GM12872 (cell line): ENCODE measurements at regions not wholly inside any gene's neighbourhood (a gene's known extent, or its start where the extent isn't known, plus 50 kb on each side); places are given as distances from the start of the nearest gene placed in this dataset.

Experiments
- CTCF ChIP-seq: IDR thresholded peaks from 3 replicates; pipeline ENCODE4 v1.5.1; 2011; ENCODE audit warnings: low read depth, mild to moderate bottlenecking, low read length, moderate library complexity; ENCODE audit not compliant: insufficient read depth

GRCh38 chr4:95701500-95702170 is 138.3 kb upstream of the PDHA2 start:
- no peak for TF ChIP-seq CTCF

DNA sequence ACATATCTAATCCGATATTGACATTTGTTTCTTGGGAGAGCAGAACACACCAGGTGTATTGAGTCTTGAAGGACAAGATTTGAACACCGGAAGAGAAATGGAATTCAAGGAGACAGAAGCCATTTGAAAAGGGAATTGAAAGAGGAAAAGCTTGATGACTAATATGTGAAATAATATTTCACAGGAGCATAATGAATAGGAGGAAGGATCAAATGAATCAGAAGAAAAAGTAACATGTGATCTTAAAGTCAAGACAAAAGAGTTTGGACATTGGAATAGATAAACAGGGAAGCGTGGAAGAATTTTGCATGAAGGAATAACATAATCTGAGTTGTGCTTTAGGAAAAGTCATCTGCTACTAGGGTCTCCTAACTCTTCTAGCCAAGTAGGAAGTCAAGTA is 145.5 kb upstream of the PDHA2 start:
- no peak for TF ChIP-seq CTCF

DNA sequence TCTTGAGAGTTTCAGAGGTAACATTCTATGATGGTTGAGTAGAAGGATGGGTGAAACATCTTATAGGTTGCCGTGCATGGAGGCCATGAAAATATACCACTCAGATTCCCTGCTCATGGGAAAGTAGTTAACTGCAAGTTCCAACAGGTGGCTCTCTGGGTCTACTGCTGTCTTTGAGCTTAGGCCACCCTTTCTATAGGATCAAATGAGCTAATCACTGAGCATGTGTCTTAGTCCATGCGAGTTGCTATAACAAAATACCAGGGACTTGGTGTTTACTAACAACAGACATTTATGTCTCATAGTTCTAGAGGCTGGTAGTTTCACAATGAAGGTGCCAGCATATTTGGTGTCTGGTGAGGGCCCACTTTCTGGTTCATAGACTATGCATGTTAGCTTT is 144.8 kb upstream of the UNC5C start:
- 0 out of 3 replicates have a peak, but pooled peaks have one; percentile 14 for TF ChIP-seq CTCF

GRCh38 chr4:95676190-95676589 is 127.4 kb upstream of the UNC5C start:
- no peak for TF ChIP-seq CTCF

DNA sequence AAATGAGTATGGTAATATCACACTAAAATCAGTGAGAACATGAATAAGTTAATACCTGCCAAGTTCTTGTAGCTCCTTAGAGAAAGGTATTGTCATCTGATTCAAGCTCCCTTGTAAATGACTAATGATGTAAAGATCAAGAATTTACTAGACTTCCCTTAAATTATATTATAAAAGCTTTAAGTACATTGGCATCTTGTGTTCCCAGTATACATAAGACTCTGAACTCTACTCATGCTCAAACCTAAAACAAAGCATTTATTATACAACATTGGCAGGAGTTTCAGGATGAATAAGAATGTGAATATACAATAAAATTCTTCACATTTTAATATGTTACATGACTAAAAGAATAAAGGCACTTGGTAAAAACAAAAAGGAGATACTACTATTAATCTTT is 126.8 kb upstream of the UNC5C start:
- no peak for TF ChIP-seq CTCF

- TF ChIP-seq CTCF, result no peak
Measured at GRCh38 chr4:95674521-95674981, 125.8 kb upstream of the UNC5C start.

DNA sequence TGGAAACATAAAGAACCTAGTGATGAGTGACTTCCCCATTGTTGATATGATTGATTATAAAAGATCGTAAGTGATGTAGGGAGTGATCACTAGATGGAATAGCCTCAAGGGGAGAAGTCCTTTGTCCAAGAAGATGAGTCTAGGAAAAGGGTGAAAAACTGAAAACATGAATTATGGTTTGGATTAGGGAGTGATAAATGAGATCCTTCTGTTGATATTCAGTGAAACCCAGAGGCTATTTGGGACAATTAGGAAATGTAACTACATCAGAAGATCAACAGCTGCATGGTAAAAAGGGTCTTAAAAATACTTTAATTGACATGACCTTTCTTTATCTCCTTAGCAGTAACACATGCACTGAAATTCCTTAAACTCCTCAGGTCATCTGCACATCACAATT is 124.0 kb upstream of the UNC5C start:
- TF ChIP-seq CTCF, result no peak
